Stimulated activated CD4-positive, alpha-beta T cell treated with anti-CD3 and anti-CD28 coated beads, Interleukin-12 subunit alpha, Interleukin-12 subunit beta, amount 100 ng/mL, for 24 hours (primary cell): ENCODE measurements at regions not wholly inside any gene's neighbourhood (a gene's known extent, or its start where the extent isn't known, plus 50 kb on each side); places are given as distances from the start of the nearest gene placed in this dataset.

Experiments
- DNase-seq, 2 experiments: peaks; one replicate each; pipeline ENCODE4 v3.0.0-alpha.2; 2020; ENCODE audit warnings: low read depth in 2 of 2

DNA sequence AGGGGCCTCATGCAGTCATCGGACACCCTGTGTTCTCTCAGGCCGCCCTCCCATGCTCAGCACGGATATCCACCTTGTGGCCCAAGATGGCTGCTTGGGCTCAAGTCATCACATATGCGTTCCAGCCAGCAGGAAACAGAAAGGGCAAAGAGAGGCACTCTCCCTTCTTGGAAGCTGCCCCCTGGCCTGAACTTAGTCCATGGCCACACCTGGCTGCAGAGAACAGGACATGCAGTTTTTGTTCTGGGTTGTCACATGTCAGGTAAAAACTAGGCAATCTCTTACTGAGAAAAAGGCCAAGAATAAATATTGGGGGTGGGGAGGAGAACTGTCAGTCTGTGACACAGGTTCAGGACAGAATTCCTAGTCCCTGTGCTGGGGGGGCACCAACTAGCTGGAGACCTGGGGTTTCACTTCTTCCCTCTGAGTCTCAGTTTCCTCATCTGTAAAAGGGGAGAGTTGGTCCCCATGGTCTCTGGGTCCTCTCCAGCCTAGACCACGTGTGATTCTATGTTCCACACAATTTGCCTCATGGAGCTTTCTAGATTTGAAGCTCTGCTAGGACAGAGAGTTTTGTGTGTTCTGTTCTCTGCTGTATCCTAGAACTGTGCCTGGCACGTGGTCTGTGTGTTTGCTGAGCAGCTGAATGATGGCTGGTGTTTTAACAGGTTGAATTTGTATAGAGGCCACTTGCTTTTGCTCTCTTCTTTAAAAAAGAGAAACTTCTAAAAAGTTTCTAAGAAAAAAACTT, 107.2 kb upstream of the ANO1 start:
- DNase-seq: no peak

GRCh38 chr11:69971741-69972140, 106.4 kb upstream of the ANO1 start:
- no peak for DNase-seq

DNA sequence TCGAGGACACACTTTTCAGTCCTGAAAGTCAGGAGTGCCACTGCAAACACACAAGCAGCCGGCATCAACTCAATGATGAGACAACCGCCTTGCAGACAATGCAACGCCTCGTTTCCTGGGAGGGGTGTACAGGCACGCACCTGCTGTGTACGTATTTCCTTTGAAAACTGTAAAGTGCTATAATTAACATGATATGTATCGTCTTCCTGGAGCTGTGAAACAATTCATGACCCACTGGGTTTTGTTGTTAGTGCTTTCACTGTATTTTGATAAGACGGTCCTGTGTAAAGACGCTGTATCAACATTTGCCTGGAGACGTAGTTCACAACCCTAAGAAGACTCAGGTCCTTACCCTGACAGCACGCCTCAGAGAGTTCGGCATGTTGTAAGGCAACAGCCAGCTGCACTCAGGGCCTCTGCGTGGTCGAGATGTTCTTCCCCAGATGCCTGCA, 105.7 kb upstream of the ANO1 start:
- DNase-seq: no peak

DNA sequence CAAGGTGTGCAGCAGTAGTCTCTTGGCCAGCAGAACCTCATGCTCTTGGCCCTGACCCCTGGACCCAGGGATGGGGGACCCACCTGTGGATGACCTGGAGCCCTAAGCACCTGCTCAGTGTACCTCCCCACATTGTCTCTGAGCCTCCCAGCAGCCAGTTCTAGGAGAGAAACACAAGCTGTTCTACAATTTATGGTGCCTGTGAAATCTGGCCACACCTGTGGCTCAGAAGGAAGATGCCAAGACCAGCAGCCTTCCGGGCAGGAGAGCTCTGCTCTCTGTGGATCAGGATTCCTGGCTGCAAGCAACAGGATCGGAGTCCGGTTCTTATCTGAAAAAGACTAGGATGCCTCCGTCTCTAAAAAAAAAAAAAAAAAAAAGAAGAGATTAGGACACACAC, 103.6 kb upstream of the ANO1 start:
- no peak for DNase-seq

- no peak for DNase-seq
Observed at GRCh38 chr11:69975822-69976221, 102.3 kb upstream of the ANO1 start.

DNA sequence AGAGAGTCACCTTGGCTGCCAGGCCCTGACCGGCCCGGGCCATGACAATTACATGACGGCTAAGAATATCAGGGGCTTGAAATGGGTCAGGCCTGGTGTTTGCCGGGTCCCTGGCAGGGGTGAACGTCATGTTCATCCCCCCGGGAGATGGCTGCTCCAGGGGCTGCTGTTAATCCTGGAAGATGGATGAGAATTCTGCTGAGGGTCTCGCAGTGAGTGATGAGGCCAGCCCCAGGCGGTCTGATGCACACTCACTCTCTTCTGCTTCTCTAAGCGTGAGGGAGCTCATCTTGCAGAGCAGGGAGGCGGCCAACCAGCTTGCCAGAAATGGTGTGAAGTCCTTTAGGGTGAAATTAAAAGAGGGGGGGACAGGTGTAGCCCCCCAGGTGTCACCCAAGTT, 101.3 kb upstream of the ANO1 start:
- DNase-seq: no peak

GRCh38 chr11:69977951-69978350, 100.2 kb upstream of the ANO1 start:
- DNase-seq: no peak

DNA sequence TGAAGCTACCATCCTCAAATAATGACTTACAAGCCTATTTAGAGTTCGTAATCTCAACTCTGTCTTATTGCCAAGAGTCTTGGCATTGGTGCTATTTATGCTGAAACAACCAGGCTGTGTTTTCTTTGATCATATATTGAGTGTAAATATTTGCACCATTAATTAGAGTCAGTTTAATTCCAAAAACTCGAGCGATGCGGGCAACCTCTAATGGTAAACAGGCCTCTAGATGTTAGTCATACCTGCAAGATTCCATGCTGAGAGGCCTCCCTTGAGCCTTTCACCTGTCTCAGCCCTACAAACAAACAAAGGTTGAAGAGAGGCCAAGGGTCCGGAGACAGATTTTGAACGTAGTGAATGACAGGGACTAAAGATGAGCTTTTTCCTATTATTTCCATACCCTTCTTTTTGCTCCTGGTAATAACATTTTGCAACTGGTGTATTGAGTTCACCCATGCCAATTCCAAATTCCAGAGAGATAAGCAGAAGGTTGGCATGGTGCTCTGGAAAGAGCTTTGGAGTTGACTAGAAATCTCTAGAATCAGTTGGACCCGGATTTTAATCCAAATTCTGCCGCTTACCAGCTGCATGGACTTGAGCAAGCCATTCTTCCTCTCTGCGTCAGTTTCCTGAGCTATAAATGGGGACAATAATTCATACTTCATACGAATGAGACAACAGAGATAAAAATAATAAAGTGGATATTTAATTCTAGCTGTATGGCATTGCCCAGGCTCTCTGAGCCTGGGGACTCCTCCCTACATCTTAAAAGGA, 99.1 kb upstream of the ANO1 start:
- DNase-seq: no peak

- DNase-seq: no peak
Observed at GRCh38 chr11:69979632-69980031, 98.5 kb upstream of the ANO1 start.

DNA sequence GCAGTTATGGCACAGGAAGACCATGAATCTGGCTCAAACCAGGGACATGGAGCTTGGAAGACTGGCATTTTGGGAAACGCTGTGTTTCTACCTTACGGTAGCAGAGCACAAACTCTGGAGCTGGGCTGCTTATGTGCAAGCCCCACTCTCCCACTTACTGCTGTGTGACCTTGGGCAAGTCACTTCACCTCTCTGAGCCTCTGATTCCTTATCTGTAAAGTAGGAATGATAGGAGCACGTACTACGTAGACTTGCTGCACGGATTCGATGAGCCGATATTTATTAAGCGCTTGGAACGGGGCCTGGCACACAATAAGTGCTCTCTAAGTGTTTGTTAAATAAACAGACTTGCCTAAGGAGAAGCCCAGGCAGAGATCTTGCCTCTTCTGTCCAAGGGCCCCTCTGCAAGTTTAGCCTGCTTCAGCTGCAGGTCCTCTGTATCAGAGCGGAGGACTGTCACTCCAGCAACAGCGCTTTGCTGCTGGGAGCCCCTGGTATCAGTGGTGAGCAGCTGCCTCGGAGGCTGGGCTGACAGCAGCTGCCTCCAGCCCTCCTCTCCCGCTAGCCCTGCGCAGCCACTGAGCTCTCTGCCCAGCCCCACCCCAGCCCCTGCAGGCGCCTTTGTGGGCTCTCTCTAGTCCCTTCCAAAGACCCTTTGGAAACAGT, 96.9 kb upstream of the ANO1 start:
- no peak for DNase-seq

DNA sequence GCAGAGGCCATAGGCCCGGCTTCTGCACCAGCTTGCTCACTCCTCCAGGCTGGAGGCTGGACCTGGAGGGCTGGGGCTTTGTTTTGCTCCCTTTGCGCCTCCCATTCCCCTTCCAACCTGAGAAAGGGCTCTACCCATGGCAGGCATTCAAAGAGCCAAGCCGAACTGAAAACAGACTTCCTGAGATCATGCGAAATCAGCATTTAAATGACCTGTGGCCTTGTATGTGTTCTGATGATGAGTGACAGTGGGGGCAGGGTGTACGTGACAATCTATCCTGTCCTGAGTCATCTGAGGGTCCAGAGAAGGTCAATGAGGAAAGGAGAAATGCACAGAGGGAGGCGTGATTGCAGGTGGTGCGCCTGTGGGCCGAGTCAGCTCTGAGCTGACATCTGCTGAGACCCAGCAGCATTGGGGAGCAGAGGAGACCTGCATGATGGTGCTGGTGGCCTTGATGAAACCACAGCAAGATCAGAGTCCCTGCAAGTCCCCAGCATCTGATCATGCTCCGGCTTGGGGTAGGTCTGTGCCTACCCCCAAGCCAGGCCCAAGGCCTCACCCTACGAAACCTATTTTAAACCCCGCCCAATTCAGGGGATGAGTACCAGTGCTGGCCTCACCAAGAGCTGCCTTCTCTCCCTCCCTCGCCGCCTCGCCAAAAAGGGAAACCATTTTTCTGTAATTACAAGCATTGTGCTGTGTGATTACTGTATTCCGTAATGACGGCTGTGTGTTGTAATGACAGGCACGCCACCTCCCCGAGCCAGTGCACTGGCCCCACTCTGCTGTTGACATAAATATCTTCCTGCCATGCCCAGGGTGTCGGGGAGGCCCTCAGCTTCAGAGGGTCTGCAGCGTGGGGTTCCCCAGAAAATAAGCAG, 95.2 kb upstream of the ANO1 start:
- no peak for DNase-seq

DNA sequence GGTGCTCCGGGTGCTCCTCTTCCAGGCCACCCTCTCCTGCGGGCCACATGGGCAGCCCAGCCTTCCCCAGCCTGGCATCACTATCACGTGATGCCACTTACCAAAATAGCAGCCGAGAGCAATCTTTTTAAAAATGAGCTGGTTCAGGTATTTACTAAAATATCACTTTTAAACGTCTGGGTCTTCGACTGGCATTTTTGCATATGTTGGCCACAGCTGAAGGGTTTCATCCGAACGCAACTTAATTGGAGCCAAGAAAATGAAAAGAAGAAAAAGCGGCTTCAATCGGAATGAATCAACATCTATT, 94.6 kb upstream of the ANO1 start:
- no peak for DNase-seq

DNA sequence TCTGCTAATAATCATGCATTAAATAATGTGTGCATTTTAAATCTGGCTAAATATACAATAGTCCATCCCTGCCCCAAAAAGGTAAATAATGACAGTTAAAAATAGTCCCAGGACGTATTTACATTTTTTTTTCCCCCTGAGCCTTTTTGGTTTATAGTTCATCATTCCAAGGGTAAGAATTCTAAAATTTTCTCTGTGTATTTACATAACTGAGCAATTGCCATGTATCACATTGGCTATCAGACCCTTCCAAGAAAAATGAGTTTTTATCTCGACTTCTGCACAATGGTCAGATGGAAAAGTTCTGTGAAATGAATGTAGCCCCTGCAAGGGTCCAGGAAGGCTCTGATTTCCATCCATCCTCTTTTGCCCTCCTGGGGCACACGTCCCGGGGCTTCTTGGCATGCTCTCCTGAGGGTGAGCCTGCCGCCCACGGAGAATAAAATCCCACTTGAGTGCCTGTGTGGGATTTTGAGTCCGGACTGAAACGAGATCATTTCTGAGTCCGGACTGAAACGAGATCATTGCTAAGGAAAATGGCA, 94.1 kb upstream of the ANO1 start:
- DNase-seq: no peak

- no peak for DNase-seq
Observed at GRCh38 chr11:69984457-69985261, 93.5 kb upstream of the ANO1 start.

- DNase-seq: no peak
Observed at GRCh38 chr11:69985331-69985640, 92.8 kb upstream of the ANO1 start.

GRCh38 chr11:69985641-69986439, 92.3 kb upstream of the ANO1 start:
- DNase-seq: no peak

- DNase-seq: no peak
Observed at GRCh38 chr11:69986440-69986787, 91.7 kb upstream of the ANO1 start.

DNA sequence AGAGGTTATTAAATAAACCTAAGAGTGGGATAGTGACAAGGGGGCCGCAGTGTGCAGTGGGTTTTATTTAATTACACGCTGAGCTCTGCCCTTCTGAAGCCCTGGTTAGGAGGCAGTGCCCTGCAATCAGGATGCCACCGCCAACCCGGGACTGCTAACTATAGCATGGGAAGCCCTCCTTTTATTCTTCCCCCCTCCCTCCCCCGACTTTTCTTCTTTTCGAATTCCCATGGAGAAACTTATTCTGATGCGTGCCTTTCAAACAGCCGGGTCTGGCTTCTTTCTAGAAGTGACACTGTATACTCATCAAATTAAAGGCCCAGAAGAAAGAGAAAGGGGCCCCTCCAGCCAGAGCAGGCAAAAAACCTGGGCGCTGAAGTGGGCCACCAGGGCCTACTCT, 91.3 kb upstream of the ANO1 start:
- no peak for DNase-seq

GRCh38 chr11:69992026-69992425, 86.1 kb upstream of the ANO1 start:
- DNase-seq: no peak

GRCh38 chr11:69992943-69993694, 85.0 kb upstream of the ANO1 start:
- no peak for DNase-seq
